ENCODE measurements at regions not wholly inside any gene's neighbourhood (a gene's known extent, or its start where the extent isn't known, plus 50 kb on each side); places are given as distances from the start of the nearest gene placed in this dataset.

DNA sequence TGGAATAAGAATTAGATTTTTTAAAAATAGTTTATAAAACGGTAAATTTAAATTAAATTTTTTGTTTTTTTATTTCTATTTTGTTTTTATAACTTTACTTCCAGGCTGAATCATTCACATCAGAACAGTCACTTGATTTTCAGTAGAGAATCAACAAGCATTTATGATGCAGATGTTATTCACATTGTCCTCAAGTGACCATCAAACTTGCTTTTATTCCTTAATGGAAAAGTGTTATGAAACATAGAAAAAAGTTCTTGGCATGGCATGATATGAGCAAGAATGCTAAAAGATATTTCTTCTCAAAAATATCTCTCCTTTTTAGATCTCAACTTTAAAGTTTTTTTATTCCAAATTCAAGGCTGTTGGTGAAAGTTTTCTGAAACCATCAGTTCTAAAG is 70.9 kb upstream of the TGFBR2 start:
- TF ChIP-seq EZH2 (IDR thresholded peaks at IDR 0.05; ENCODE audit: low read length, missing control alignments): no peak
- TF ChIP-seq, protein P1, sequence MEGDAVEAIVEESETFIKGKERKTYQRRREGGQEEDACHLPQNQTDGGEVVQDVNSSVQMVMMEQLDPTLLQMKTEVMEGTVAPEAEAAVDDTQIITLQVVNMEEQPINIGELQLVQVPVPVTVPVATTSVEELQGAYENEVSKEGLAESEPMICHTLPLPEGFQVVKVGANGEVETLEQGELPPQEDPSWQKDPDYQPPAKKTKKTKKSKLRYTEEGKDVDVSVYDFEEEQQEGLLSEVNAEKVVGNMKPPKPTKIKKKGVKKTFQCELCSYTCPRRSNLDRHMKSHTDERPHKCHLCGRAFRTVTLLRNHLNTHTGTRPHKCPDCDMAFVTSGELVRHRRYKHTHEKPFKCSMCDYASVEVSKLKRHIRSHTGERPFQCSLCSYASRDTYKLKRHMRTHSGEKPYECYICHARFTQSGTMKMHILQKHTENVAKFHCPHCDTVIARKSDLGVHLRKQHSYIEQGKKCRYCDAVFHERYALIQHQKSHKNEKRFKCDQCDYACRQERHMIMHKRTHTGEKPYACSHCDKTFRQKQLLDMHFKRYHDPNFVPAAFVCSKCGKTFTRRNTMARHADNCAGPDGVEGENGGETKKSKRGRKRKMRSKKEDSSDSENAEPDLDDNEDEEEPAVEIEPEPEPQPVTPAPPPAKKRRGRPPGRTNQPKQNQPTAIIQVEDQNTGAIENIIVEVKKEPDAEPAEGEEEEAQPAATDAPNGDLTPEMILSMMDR (conservative IDR thresholded peaks at IDR 0.05 in 1 of 2, IDR thresholded peaks at IDR 0.05 in 1 of 2; ENCODE audit: low read depth in 1 of 2, low read length in 2 of 2): no peak

Data from fibroblast of lung (primary cell).